ENCODE measurements at regions not wholly inside any gene's neighbourhood (a gene's known extent, or its start where the extent isn't known, plus 50 kb on each side); places are given as distances from the start of the nearest gene placed in this dataset.

GRCh38 chr1:31503570-31503969 is 72.7 kb upstream of the TINAGL1 start:
- Mint-ChIP-seq H3K27ac (ENCODE audit: unreplicated experiment) (no peak overlapping the region), H3K9me3 (ENCODE audit: unreplicated experiment) (no peaks in the 10 kb centered on the region), H3K27me3 (ENCODE audit: unreplicated experiment) (peaks cover 54% of the 10 kb centered on the region), H3K4me1 (ENCODE audit: unreplicated experiment) (no peaks in the 10 kb centered on the region), H3K4me3 (ENCODE audit: unreplicated experiment) (no peak overlapping the region), H3K36me3 (ENCODE audit: unreplicated experiment) (no peaks in the 10 kb centered on the region)
- TF ChIP-seq, protein P1, sequence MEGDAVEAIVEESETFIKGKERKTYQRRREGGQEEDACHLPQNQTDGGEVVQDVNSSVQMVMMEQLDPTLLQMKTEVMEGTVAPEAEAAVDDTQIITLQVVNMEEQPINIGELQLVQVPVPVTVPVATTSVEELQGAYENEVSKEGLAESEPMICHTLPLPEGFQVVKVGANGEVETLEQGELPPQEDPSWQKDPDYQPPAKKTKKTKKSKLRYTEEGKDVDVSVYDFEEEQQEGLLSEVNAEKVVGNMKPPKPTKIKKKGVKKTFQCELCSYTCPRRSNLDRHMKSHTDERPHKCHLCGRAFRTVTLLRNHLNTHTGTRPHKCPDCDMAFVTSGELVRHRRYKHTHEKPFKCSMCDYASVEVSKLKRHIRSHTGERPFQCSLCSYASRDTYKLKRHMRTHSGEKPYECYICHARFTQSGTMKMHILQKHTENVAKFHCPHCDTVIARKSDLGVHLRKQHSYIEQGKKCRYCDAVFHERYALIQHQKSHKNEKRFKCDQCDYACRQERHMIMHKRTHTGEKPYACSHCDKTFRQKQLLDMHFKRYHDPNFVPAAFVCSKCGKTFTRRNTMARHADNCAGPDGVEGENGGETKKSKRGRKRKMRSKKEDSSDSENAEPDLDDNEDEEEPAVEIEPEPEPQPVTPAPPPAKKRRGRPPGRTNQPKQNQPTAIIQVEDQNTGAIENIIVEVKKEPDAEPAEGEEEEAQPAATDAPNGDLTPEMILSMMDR (IDR thresholded peaks at IDR 0.05): no peak
- no peak for DNase-seq (ENCODE audit: extremely low spot score, unreplicated experiment)

- no peaks in the 10 kb centered on the region for H3K36me3 Mint-ChIP-seq (ENCODE audit: unreplicated experiment)
- H3K9me3 Mint-ChIP-seq (ENCODE audit: unreplicated experiment): no peaks in the 10 kb centered on the region
- H3K27me3 Mint-ChIP-seq (ENCODE audit: unreplicated experiment): peaks cover 55% of the 10 kb centered on the region
- no peaks in the 10 kb centered on the region for H3K4me1 Mint-ChIP-seq (ENCODE audit: unreplicated experiment)
- TF ChIP-seq, protein P1 (IDR thresholded peaks at IDR 0.05): no peak
- H3K27ac Mint-ChIP-seq (ENCODE audit: unreplicated experiment): no peak overlapping the region
- H3K4me3 Mint-ChIP-seq (ENCODE audit: unreplicated experiment): no peak overlapping the region
- DNase-seq (ENCODE audit: extremely low spot score, unreplicated experiment): no peak
These were observed 72.3 kb upstream of the TINAGL1 start for GRCh38 chr1:31504001-31504400.

DNA sequence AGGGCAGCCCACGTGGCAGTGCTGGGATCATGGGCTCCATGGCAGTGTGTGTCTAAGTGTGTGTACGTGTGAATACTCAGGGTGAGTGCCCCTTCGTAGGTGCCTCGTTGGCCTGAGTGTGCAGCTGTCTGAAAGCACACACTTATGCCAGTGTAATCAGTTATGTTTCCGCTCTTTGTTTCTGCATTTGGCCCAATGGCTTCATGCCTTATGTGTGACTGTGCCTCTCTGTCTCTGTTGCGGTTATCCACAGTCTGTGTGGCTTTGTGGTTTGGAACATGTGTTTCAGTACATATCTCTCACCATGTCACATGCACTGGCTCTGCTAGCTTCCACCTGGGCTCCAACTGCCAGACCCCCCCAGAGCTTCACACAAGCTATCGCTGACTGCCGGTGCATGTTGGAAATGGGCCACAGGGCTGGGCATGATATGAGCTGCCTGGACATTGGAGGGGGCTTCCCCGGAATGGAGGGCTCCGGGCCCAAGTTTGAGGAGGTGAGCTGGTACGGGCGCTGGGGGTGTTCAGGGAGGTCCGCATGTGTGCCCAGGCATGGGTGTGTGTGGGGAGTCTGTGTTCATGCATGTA is 70.3 kb upstream of the TINAGL1 start:
- TF ChIP-seq, protein P1 (IDR thresholded peaks at IDR 0.05): no peak
- Mint-ChIP-seq H3K9me3 (ENCODE audit: unreplicated experiment) (no peaks in the 10 kb centered on the region), H3K27ac (ENCODE audit: unreplicated experiment) (no peak overlapping the region), H3K27me3 (ENCODE audit: unreplicated experiment) (peaks cover 54% of the 10 kb centered on the region), H3K4me1 (ENCODE audit: unreplicated experiment) (no peaks in the 10 kb centered on the region), H3K4me3 (ENCODE audit: unreplicated experiment) (no peak overlapping the region), H3K36me3 (ENCODE audit: unreplicated experiment) (no peaks in the 10 kb centered on the region)
- peak; percentile 73 for DNase-seq (ENCODE audit: extremely low spot score, unreplicated experiment)

DNA sequence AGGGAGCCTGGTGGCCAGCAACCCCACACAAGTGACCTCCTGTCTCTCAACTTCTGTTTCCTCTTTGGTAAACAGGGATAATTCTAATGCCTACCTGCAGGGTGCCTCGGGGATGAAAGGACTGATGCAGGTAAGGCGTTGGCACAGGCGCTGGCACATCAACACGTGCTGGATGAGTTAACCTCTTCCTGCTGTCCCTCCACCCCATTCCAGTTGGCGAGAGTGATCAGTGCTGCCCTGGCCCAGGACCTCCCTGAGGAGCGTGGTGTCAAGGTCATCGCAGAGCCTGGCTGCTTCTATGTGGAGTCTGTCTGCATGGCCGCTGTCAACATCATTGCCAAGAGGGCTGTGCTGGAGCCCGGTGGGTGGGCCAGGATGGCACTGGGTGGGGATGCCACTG is 69.1 kb upstream of the TINAGL1 start:
- Mint-ChIP-seq H3K27ac (ENCODE audit: unreplicated experiment) (no peak overlapping the region), H3K4me3 (ENCODE audit: unreplicated experiment) (no peak overlapping the region), H3K9me3 (ENCODE audit: unreplicated experiment) (no peaks in the 10 kb centered on the region), H3K27me3 (ENCODE audit: unreplicated experiment) (peaks cover 50% of the 10 kb centered on the region), H3K36me3 (ENCODE audit: unreplicated experiment) (no peaks in the 10 kb centered on the region), H3K4me1 (ENCODE audit: unreplicated experiment) (no peaks in the 10 kb centered on the region)
- TF ChIP-seq, protein P1 (IDR thresholded peaks at IDR 0.05): no peak
- no peak for DNase-seq (ENCODE audit: extremely low spot score, unreplicated experiment)

DNA sequence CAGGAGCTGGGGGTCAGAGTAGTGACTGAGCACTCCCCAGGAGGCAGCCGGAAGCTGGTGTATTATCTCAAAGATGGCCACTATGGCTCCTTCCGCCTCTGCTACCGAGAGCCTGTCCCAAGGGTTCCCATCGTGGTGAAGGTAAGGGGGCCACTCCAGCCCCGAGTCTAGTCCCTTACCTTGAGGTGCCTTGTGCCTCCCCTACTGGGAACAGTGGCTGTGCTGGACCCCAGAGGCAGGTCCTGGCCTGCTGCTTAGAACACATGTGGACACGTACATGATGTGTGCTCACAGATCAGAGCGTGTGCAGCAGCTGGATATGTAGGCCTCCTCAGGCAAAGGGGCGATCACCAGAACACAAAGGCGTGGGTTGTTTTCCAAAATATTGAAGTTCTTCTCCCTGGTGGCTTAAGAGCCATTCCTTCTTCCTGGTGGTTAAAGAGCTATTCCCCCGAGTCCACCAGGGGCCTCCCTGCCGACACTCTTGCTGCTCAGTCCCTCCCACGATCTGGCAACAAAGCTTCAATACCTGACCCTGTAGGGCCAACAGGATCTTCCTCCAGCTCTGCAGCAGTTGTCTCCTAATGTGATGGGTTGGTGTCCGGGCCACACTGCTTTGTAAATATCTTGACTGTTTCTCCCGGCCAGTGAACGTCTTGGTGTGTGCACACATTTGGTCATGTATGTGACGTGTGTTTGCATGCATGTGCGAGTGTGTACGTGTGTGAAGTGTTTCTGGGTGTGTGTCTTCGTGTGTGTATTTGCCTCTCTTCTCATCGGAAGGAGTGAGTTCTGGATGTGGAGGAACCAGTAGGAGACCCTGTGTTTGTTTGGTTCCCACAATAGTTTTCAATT is 68.4 kb upstream of the TINAGL1 start:
- TF ChIP-seq, protein P1 (IDR thresholded peaks at IDR 0.05): no peak
- no peaks in the 10 kb centered on the region for H3K36me3 Mint-ChIP-seq (ENCODE audit: unreplicated experiment)
- H3K27me3 Mint-ChIP-seq (ENCODE audit: unreplicated experiment): peaks cover 49% of the 10 kb centered on the region
- no peak for DNase-seq (ENCODE audit: extremely low spot score, unreplicated experiment)
- H3K27ac Mint-ChIP-seq (ENCODE audit: unreplicated experiment): no peak overlapping the region
- H3K4me3 Mint-ChIP-seq (ENCODE audit: unreplicated experiment): no peak overlapping the region
- H3K4me1 Mint-ChIP-seq (ENCODE audit: unreplicated experiment): no peaks in the 10 kb centered on the region
- H3K9me3 Mint-ChIP-seq (ENCODE audit: unreplicated experiment): no peaks in the 10 kb centered on the region

Measured in osteocyte (in vitro differentiated cells).